ENCODE measurements at regions not wholly inside any gene's neighbourhood (a gene's known extent, or its start where the extent isn't known, plus 50 kb on each side); places are given as distances from the start of the nearest gene placed in this dataset.

DNA sequence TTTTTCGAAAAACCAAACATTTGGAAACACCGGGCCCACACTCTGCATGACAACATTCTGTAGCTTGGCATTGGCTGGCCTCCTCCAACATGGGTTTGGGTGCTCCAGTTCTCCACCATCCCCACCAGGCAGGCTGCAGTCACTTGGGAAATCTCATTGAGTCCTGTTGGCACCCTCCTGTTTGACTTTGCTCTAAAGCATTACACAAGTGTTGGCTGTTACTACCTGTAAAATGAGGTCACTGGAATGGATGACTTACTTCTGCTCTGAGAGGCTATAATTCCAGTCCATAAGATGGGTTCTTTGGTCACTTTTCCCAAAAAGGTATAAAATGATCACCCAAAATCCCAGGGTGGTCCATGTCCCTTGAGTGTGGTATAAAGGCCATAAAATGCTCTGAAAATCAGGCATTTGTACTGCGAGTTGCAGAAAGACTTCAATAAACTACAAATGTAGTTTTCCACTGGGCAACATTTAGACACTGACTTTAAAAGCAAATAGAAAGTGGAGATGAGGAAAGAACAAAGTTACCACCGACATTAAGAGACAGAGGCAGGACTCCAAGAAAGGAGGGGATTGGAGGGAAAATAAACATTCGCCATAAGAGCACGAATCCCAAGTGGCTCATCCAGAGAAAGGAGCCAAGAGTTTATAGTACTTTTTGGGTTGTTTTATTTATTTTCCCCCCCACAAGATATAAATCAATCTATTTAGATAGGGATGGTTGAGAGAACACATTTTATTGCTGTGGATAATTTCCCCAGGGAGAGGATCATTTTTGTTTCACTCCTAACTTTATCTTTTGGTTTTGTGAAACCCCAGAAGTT is 295.1 kb downstream of the TLE1 start:
- dilution Hi-C loops (cut with MboI; ENCODE audit: extremely low pct_ligation_motif_present, low sequenced_read_pairs): no loop called here
- no peaks in the 10 kb centered on the region for H3K9me1 ChIP-seq (replicated peaks; ENCODE audit: control insufficient read depth, extremely low read depth, insufficient read depth, low read length)
- H4K20me1 ChIP-seq (replicated peaks; ENCODE audit: control insufficient read depth, extremely low read depth, insufficient read depth, low read length): no peaks in the 10 kb centered on the region
- no peak overlapping the region for H3K4me3 ChIP-seq (replicated peaks in 1 of 3; ENCODE audit: insufficient read depth in 1 of 3, low read depth in 1 of 3, low read length in 3 of 3)
- DNase-seq (ENCODE audit: low read depth, low spot score): no peak
- no peaks in the 10 kb centered on the region for H3K79me2 ChIP-seq (ENCODE audit: control insufficient read depth, insufficient read depth, low read length)
- H3K27ac ChIP-seq (ENCODE audit: insufficient read depth, low read depth, low read length): no peak overlapping the region
- H3K27me3 ChIP-seq (ENCODE audit: control insufficient read depth in 2 of 2, insufficient read depth in 2 of 2, low read length in 2 of 2): no peaks in the 10 kb centered on the region
- no peak for TF ChIP-seq POLR2AphosphoS5 (IDR thresholded peaks at IDR 0.05; ENCODE audit: insufficient read depth, low read depth, low read length)
- no peak for TF ChIP-seq POLR2A (IDR thresholded peaks at IDR 0.05; ENCODE audit: low read depth, low read length)
- TF ChIP-seq JUN (IDR thresholded peaks at IDR 0.05; ENCODE audit: borderline replicate concordance, insufficient read depth, insufficient read length, low read depth): no peak
- TF ChIP-seq FOS (IDR thresholded peaks at IDR 0.05; ENCODE audit: borderline replicate concordance, insufficient read depth, low read length): no peak
- TF ChIP-seq EZH2 (IDR thresholded peaks at IDR 0.05; ENCODE audit: borderline replicate concordance, low read depth, low read length, severe bottlenecking): no peak
- no peaks in the 10 kb centered on the region for H3K9me3 ChIP-seq (replicated peaks; ENCODE audit: control insufficient read depth, insufficient read depth, low read length)
- H3K4me2 ChIP-seq (ENCODE audit: insufficient read depth, low read length): no peak overlapping the region
- intact Hi-C loops (cut with micrococcal nuclease): no loop called here
- ChIA-PET POLR2A (no interaction called here), CTCF (interaction anchor here (1.0 kb wide), 1 partner anchor 129 kb away, joined by 4 read pairs; no protein-coding TSS in a partner anchor)
- no peak for FAIRE-seq
- BruUV-seq (replicated peaks): no TSS peak
- H3K9ac ChIP-seq (replicated peaks; ENCODE audit: extremely low read depth, insufficient read depth, low read length): no peak overlapping the region
- no peak overlapping the region for H2AFZ ChIP-seq (ENCODE audit: low read depth, low read length)
- H3K4me1 ChIP-seq (ENCODE audit: control insufficient read depth, extremely low read depth, insufficient read depth, low read length): peaks cover 20% of the 10 kb centered on the region
- no peaks in the 10 kb centered on the region for H3K36me3 ChIP-seq (ENCODE audit: control insufficient read depth in 2 of 2, extremely low read depth in 1 of 2, insufficient read depth in 2 of 2, low read length in 2 of 2)

GRCh38 chr9:81391457-81391825 is 297.9 kb downstream of the TLE1 start:
- intact Hi-C loops (cut with micrococcal nuclease): loop anchor here (2.0 kb wide), 1 partner anchor 131 kb away; no protein-coding TSS in a partner anchor
- TF ChIP-seq, protein P1, sequence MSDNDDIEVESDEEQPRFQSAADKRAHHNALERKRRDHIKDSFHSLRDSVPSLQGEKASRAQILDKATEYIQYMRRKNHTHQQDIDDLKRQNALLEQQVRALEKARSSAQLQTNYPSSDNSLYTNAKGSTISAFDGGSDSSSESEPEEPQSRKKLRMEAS (IDR thresholded peaks at IDR 0.05; ENCODE audit: insufficient read depth, insufficient read length): no peak
- TF ChIP-seq CTCF (IDR thresholded peaks at IDR 0.05; ENCODE audit: extremely low read depth in 1 of 2, insufficient read depth in 1 of 2, low read depth in 1 of 2, low read length in 2 of 2) (no peak), GATA2 (IDR thresholded peaks at IDR 0.05; ENCODE audit: insufficient read depth, insufficient read length, low read depth, low read length) (no peak), POLR2AphosphoS5 (IDR thresholded peaks at IDR 0.05; ENCODE audit: insufficient read depth, low read depth, low read length) (no peak)
- H3K27me3 ChIP-seq (ENCODE audit: control insufficient read depth in 2 of 2, insufficient read depth in 2 of 2, low read length in 2 of 2): no peaks in the 10 kb centered on the region
- H3K4me2 ChIP-seq (ENCODE audit: insufficient read depth, low read length): no peak overlapping the region
- BruUV-seq (replicated peaks): no TSS peak
- no peak overlapping the region for H3K9ac ChIP-seq (replicated peaks; ENCODE audit: extremely low read depth, insufficient read depth, low read length)
- dilution Hi-C loops (cut with MboI; ENCODE audit: extremely low pct_ligation_motif_present, low sequenced_read_pairs): no loop called here
- ChIA-PET POLR2A (no interaction called here), CTCF (no interaction called here)
- no peaks in the 10 kb centered on the region for H4K20me1 ChIP-seq (replicated peaks; ENCODE audit: control insufficient read depth, extremely low read depth, insufficient read depth, low read length)
- no peak for FAIRE-seq
- no peak overlapping the region for H3K4me3 ChIP-seq (replicated peaks in 1 of 3; ENCODE audit: insufficient read depth in 1 of 3, low read depth in 1 of 3, low read length in 3 of 3)
- H3K4me1 ChIP-seq (ENCODE audit: control insufficient read depth, extremely low read depth, insufficient read depth, low read length): peaks cover 31% of the 10 kb centered on the region
- peak overlapping the region; percentile 100 for H3K27ac ChIP-seq (ENCODE audit: insufficient read depth, low read depth, low read length)
- no peak overlapping the region for H2AFZ ChIP-seq (ENCODE audit: low read depth, low read length)
- H3K79me2 ChIP-seq (ENCODE audit: control insufficient read depth, insufficient read depth, low read length): no peaks in the 10 kb centered on the region
- H3K9me3 ChIP-seq (replicated peaks; ENCODE audit: control insufficient read depth, insufficient read depth, low read length): no peaks in the 10 kb centered on the region
- no peaks in the 10 kb centered on the region for H3K9me1 ChIP-seq (replicated peaks; ENCODE audit: control insufficient read depth, extremely low read depth, insufficient read depth, low read length)
- no peak for DNase-seq (ENCODE audit: low read depth, low spot score)
- H3K36me3 ChIP-seq (ENCODE audit: control insufficient read depth in 2 of 2, extremely low read depth in 1 of 2, insufficient read depth in 2 of 2, low read length in 2 of 2): no peaks in the 10 kb centered on the region
